GM23248 (cell line): ENCODE measurements at regions not wholly inside any gene's neighbourhood (a gene's known extent, or its start where the extent isn't known, plus 50 kb on each side); places are given as distances from the start of the nearest gene placed in this dataset.
"Not testable (repeated sequence)": the region's sequence is repeated elsewhere in the genome, so short reads cannot be mapped to it uniquely, and the experiment has no call there.

Experiments used
- DNase-seq: peaks from one replicate; pipeline ENCODE4 v3.0.0-alpha.2; 2015
- H2AFZ ChIP-seq: fragments of 200-600 bp; sonication (generic); 2 replicates; pipeline ENCODE4 v1.6.1; 2016; ENCODE audit warnings: antibody characterized with exemption
- H3F3A ChIP-seq: fragments of 200-600 bp; sonication (generic); 2 replicates; pipeline ENCODE4 v1.6.1; 2016; ENCODE audit warnings: mild to moderate bottlenecking, antibody characterized with exemption, mixed run types; ENCODE audit not compliant: insufficient read depth
- H3K27ac ChIP-seq: fragments of 200-600 bp; sonication (generic); 2 replicates; pipeline ENCODE4 v1.5.1; 2016; ENCODE audit warnings: mild to moderate bottlenecking
- H3K27me3 ChIP-seq: fragments of 200-600 bp; sonication (generic); replicated peaks from 2 replicates; pipeline ENCODE4 v1.6.1; 2016; ENCODE audit warnings: mild to moderate bottlenecking; ENCODE audit not compliant: insufficient read depth
- H3K36me3 ChIP-seq: fragments of 200-600 bp; sonication (generic); 2 replicates; pipeline ENCODE4 v1.6.1; 2016; ENCODE audit warnings: low read depth, mild to moderate bottlenecking
- H3K4me1 ChIP-seq: fragments of 200-600 bp; sonication (generic); 2 replicates; pipeline ENCODE4 v1.6.1; 2016; ENCODE audit warnings: mild to moderate bottlenecking; ENCODE audit not compliant: insufficient read depth
- H3K4me2 ChIP-seq: fragments of 200-600 bp; sonication (generic); one replicate; pipeline ENCODE4 v1.6.1; 2016; ENCODE audit warnings: mild to moderate bottlenecking; ENCODE audit not compliant: unreplicated experiment
- H3K4me3 ChIP-seq: fragments of 200-600 bp; sonication (generic); 2 replicates; pipeline ENCODE4 v1.5.1; 2016; ENCODE audit warnings: mild to moderate bottlenecking
- H3K79me2 ChIP-seq: fragments of 200-600 bp; sonication (generic); 2 replicates; pipeline ENCODE4 v1.6.1; 2016; ENCODE audit warnings: mild to moderate bottlenecking; ENCODE audit not compliant: insufficient read depth
- H3K9ac ChIP-seq: fragments of 200-600 bp; sonication (generic); 2 replicates; pipeline ENCODE4 v1.6.1; 2016; ENCODE audit warnings: mild to moderate bottlenecking
- H3K9me2 ChIP-seq: fragments of 200-600 bp; sonication (generic); 2 replicates; pipeline ENCODE4 v1.6.1; 2016; ENCODE audit warnings: mixed run types, mild to moderate bottlenecking, moderate library complexity; ENCODE audit not compliant: insufficient read depth
- H3K9me3 ChIP-seq: fragments of 200-600 bp; sonication (generic); one replicate; pipeline ENCODE4 v1.6.1; 2017; ENCODE audit warnings: low read depth
- H4K20me1 ChIP-seq: fragments of 200-600 bp; sonication (generic); 2 replicates; pipeline ENCODE4 v1.6.0; 2016; ENCODE audit not compliant: insufficient read depth
- EZH2 ChIP-seq: fragments of 200-600 bp; sonication (generic); IDR thresholded peaks from 2 replicates; pipeline ENCODE4 v1.6.1; 2018; ENCODE audit warnings: antibody characterized with exemption, mild to moderate bottlenecking; ENCODE audit not compliant: insufficient read depth, poor library complexity, severe bottlenecking
- EZH2phosphoT487 ChIP-seq: fragments of 200-600 bp; sonication (generic); IDR thresholded peaks from 2 replicates; pipeline ENCODE4 v1.6.1; 2018; ENCODE audit warnings: antibody characterized with exemption, moderate library complexity, mild to moderate bottlenecking, low read depth; ENCODE audit not compliant: insufficient read depth
- WGBS, 2 experiments: methylation state at CpG; one replicate each; pipeline ENCODE4 v1.1.6; 2015 to 2017; ENCODE audit warnings: low lambda C conversion rate in 2 of 2, low coverage in 1 of 2; ENCODE audit errors: missing lambda C conversion rate in 2 of 2; 5-methylcytosine and 5-hydroxymethylcytosine counted together
- in situ Hi-C: fragments of 300-500 bp; cut with MboI; formaldehyde crosslinking; loops from 2 replicates; pipeline ENCODE4 v1.15.0; 2020

GRCh38 chr19:28553764-28554163, 659.2 kb downstream of the UQCRFS1 start:
- Histone ChIP-seq H3K9ac (no peak overlapping the region), H3F3A (no peaks in the 10 kb centered on the region), H3K4me2 (no peak overlapping the region), H3K27me3 (no peaks in the 10 kb centered on the region), H3K4me1 (no peaks in the 10 kb centered on the region), H3K79me2 (no peaks in the 10 kb centered on the region), H3K36me3 (no peaks in the 10 kb centered on the region), H2AFZ (no peak overlapping the region), H3K4me3 (no peak overlapping the region), H3K9me3 (no peaks in the 10 kb centered on the region), H3K27ac (no peak overlapping the region), H3K9me2 (no peaks in the 10 kb centered on the region), H4K20me1 (no peaks in the 10 kb centered on the region)
- no peak for TF ChIP-seq EZH2
- TF ChIP-seq EZH2phosphoT487 = no peak
- in situ Hi-C loops = no loop called here
- 20 to 22% methylated on average over 2 of the region's 2 CpGs for whole genome bisulfite sequencing, 2 experiments
- no peak for DNase-seq

GRCh38 chr19:28553005-28553404, 659.9 kb downstream of the UQCRFS1 start:
- H3K79me2 ChIP-seq = no peaks in the 10 kb centered on the region
- H3K4me3 ChIP-seq = no peak overlapping the region
- in situ Hi-C loops = no loop called here
- no peaks in the 10 kb centered on the region for H3K27me3 ChIP-seq
- H4K20me1 ChIP-seq = no peaks in the 10 kb centered on the region
- H3K36me3 ChIP-seq = no peaks in the 10 kb centered on the region
- H3K4me1 ChIP-seq = no peaks in the 10 kb centered on the region
- no peak overlapping the region for H3K4me2 ChIP-seq
- no peak overlapping the region for H3K27ac ChIP-seq
- 12 to 21% methylated on average over 5 of the region's 5 CpGs for WGBS, 2 experiments
- TF ChIP-seq EZH2phosphoT487 = no peak
- DNase-seq = peak; percentile 4
- no peaks in the 10 kb centered on the region for H3F3A ChIP-seq
- no peak overlapping the region for H2AFZ ChIP-seq
- no peaks in the 10 kb centered on the region for H3K9me3 ChIP-seq
- H3K9me2 ChIP-seq = no peaks in the 10 kb centered on the region
- H3K9ac ChIP-seq = no peak overlapping the region

- Histone ChIP-seq H3K9me2 (no peaks in the 10 kb centered on the region), H3K4me3 (no peak overlapping the region), H3K79me2 (no peaks in the 10 kb centered on the region), H2AFZ (no peak overlapping the region), H3K36me3 (no peaks in the 10 kb centered on the region), H3K9me3 (no peaks in the 10 kb centered on the region), H3K4me1 (no peaks in the 10 kb centered on the region), H4K20me1 (no peaks in the 10 kb centered on the region), H3F3A (no peaks in the 10 kb centered on the region), H3K27me3 (no peaks in the 10 kb centered on the region), H3K27ac (no peak overlapping the region), H3K9ac (no peak overlapping the region), H3K4me2 (no peak overlapping the region)
- in situ Hi-C loops = no loop called here
- no peak for DNase-seq
- WGBS, 2 experiments = 26 to 29% methylated on average over 7 of the region's 7 CpGs
- TF ChIP-seq EZH2 (no peak), EZH2phosphoT487 (no peak)
Measured at GRCh38 chr19:28549680-28550277, 663.2 kb downstream of the UQCRFS1 start.

GRCh38 chr19:28546148-28546685, 666.7 kb downstream of the UQCRFS1 start:
- Histone ChIP-seq H3K9me3 (no peaks in the 10 kb centered on the region), H3K4me2 (no peak overlapping the region), H3K79me2 (no peaks in the 10 kb centered on the region), H3K9me2 (no peaks in the 10 kb centered on the region), H2AFZ (no peak overlapping the region), H3K4me3 (no peak overlapping the region), H3K4me1 (no peaks in the 10 kb centered on the region), H3K9ac (no peak overlapping the region), H3K27ac (no peak overlapping the region), H3K27me3 (no peaks in the 10 kb centered on the region), H3F3A (no peaks in the 10 kb centered on the region), H3K36me3 (no peaks in the 10 kb centered on the region), H4K20me1 (no peaks in the 10 kb centered on the region)
- DNase-seq = no peak
- WGBS, 2 experiments = 57% methylated on average over 9 to 10 of the region's 10 CpGs
- in situ Hi-C loops = no loop called here
- TF ChIP-seq EZH2 (no peak), EZH2phosphoT487 (no peak)

- H3K4me3 ChIP-seq, H4K20me1 ChIP-seq, H3K36me3 ChIP-seq, H3K79me2 ChIP-seq, DNase-seq, in situ Hi-C loops, H3F3A ChIP-seq, H3K9me3 ChIP-seq, H3K4me2 ChIP-seq, H3K9me2 ChIP-seq, H3K27ac ChIP-seq, H3K9ac ChIP-seq, H3K4me1 ChIP-seq, H2AFZ ChIP-seq, H3K27me3 ChIP-seq: not testable (repeated sequence)
- 29 to 31% methylated on average over 5 to 7 of the region's 7 CpGs for WGBS, 2 experiments
Measured at GRCh38 chr19:28545397-28545796, 667.6 kb downstream of the UQCRFS1 start.
